Neural progenitor cell (in vitro differentiated cells): ENCODE measurements at regions not wholly inside any gene's neighbourhood (a gene's known extent, or its start where the extent isn't known, plus 50 kb on each side); places are given as distances from the start of the nearest gene placed in this dataset.

Experiments
- CTCF ChIP-seq: fragments of 200-600 bp; sonication (generic); IDR thresholded peaks from 2 replicates; pipeline ENCODE4 v1.5.1; 2017; ENCODE audit warnings: antibody characterized with exemption, mild to moderate bottlenecking
- EZH2phosphoT487 ChIP-seq: fragments of 200-600 bp; sonication (generic); IDR thresholded peaks from 2 replicates; pipeline ENCODE4 v1.6.1; 2017; ENCODE audit warnings: antibody characterized with exemption

- TF ChIP-seq CTCF (no peak), EZH2phosphoT487 (no peak)
These were observed 197.6 kb upstream of the CFAP20DC start for GRCh38 chr3:59247402-59247841.
